ENCODE measurements at regions not wholly inside any gene's neighbourhood (a gene's known extent, or its start where the extent isn't known, plus 50 kb on each side); places are given as distances from the start of the nearest gene placed in this dataset.

GRCh38 chr18:44156776-44157335, 523.8 kb upstream of the SETBP1 start:
- no peak for TF ChIP-seq EZH2 (IDR thresholded peaks at IDR 0.05; ENCODE audit: insufficient read depth, poor library complexity, severe bottlenecking)
- TF ChIP-seq EZH2phosphoT487 (IDR thresholded peaks at IDR 0.05; ENCODE audit: insufficient read depth, low read depth) = no peak
